HEK293 (cell line): ENCODE measurements at regions not wholly inside any gene's neighbourhood (a gene's known extent, or its start where the extent isn't known, plus 50 kb on each side); places are given as distances from the start of the nearest gene placed in this dataset.

Experiments used
- PRDM4 ChIP-seq: fragments of 450-650 bp; formaldehyde crosslinking; IDR thresholded peaks from 2 replicates; pipeline ENCODE4 v1.5.1; 2017; ENCODE audit warnings: missing biosample characterization, missing genetic modification characterization
- TCF7L2 ChIP-seq: IDR thresholded peaks from 2 replicates; pipeline ENCODE4 v1.6.1; 2011; ENCODE audit warnings: low read depth, mild to moderate bottlenecking, inconsistent platforms, low read length, moderate library complexity, borderline replicate concordance
- ZNF837 ChIP-seq: fragments of 450-650 bp; formaldehyde crosslinking; IDR thresholded peaks from 2 replicates; pipeline ENCODE4 v1.5.1; 2016; ENCODE audit warnings: missing biosample characterization, missing genetic modification characterization

DNA sequence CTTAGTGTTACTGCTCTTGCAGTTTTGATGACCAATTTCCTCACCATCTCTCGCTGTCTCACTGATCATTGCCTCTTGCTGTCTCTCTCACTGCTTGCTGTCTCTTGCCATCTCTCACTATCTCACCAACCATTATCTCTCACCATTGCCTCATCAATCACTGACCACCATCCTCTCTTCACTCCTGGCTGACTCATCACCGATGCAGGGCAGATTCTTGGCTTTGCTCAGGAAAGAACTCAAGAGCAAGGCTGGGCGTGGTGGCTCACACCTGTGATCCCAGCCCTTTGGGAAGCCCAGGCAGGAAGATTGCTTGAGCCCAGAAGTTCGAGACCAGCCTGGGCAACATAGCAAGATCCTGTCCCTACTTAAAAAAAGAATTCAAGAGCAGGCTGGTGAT, 66.3 kb upstream of the SYN3 start:
- no peak for TF ChIP-seq ZNF837 (tag by site-specific recombination)
- TF ChIP-seq PRDM4: no peak
- TF ChIP-seq TCF7L2: no peak
